ENCODE measurements at regions not wholly inside any gene's neighbourhood (a gene's known extent, or its start where the extent isn't known, plus 50 kb on each side); places are given as distances from the start of the nearest gene placed in this dataset.

DNA sequence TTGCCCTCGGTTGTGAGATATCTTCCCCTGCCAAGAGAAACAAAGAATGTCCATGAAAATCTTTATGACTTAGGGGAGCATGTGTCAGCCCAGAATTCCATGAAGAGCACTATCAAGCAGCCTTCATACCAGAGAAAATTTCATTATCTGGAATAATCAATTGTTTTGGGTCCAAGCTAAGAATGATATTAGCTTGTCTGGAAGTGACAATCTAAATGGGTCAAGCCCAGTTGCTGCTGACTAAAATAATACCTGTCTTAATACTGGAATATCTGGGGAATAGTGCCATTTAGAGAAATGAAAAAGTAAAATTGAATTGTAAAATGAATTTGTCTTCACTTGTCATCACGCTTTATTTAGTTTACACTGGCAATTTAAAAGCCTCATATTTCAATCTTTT lies 407.4 kb downstream of the PLA2G4A start:
- no peak for DNase-seq (ENCODE audit: low read depth, low spot score)

DNA sequence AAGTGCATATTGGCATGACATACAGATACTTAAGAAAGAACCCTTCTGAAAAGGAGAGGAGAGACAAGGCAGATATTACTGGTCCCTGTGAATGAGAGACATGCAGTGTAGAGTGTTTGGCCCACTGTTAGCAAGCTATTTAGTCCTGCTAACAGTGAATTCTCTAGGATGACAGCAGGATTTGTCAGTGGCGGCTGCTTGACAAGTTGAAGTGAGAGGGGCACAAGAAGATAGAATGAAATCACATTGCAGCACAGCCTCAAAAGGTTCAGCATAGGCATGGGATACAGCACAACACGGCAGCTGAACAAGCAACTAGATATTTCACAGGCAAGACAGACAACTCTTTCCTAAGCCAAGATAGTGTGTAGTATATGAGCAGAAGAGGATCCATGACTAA lies 407.9 kb downstream of the PLA2G4A start:
- DNase-seq (ENCODE audit: low read depth, low spot score): no peak

DNA sequence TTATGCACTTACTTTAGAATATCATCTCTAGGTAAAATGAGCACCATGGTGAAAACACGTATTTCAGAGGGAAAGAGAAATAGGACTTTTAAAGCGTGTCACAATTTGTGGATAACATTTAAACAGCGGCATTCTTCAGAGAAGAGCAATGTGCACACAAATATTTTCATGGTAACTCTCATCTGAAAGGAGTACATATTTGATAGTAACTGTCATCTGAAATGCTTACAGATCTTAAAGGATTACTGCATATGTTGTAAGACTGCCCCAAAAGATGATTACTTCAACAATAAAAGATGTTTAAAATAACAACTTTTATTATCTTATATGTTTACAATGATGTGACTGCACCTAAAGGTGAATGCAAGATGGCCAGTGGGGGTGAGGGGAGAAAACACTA lies 408.8 kb downstream of the PLA2G4A start:
- DNase-seq (ENCODE audit: low read depth, low spot score): no peak

DNA sequence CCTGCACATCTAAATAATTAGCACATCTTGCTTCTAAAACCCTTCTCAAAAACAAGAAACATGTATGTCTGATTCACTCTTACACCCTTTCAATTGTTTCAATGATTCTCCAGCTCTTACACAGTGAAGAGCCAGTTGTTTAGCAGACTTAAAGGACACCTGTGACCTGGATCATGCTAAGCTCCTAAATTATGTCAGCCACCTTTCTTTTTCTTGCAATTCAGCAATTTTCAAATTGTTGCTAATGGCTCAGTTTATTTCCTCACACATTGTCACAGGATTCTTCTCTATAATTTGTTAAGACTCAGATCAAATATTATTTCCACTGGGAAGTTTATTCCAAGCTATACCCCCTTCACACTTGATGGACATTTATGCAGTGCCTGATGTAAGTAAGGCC lies 413.2 kb downstream of the PLA2G4A start:
- DNase-seq (ENCODE audit: low read depth, low spot score): no peak

DNA sequence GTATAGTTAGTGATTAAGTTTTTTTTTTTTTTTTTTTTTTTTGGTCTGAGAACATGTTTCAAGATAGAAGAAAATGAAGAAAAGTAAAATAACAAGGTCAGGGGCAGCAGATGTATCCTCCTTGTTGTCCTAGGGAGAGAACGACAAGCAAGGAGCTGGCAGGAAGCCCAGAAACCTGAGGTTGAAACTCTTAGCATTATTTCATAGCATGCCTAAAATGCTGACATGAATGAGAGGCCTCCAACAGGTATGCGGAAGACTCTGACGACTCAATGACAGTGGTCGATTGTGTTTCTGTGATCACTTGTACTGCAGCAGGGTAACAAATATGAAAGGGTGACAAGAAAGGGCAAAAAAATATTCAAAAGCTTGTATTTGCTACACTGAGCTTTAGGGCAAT lies 415.9 kb downstream of the PLA2G4A start:
- DNase-seq (ENCODE audit: low read depth, low spot score): no peak

DNA sequence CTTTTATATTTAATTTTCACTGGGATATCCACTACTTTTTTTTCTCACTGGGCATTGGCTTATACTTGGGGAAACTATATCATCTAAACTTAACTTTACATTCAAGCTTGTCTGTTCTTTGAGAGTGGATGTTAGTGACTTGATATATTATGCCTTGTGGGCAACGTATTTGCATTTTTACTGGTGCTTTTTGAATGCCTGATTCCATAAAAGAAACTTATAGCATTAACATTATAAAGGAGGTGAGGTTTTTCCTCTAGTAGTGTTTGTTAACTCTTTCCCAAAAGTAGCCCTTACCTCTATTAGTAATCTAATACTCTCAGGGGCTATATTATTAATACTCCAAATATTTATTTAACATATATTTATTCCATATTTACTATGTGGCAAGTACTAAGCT lies 416.5 kb downstream of the PLA2G4A start:
- no peak for DNase-seq (ENCODE audit: low read depth, low spot score)

DNA sequence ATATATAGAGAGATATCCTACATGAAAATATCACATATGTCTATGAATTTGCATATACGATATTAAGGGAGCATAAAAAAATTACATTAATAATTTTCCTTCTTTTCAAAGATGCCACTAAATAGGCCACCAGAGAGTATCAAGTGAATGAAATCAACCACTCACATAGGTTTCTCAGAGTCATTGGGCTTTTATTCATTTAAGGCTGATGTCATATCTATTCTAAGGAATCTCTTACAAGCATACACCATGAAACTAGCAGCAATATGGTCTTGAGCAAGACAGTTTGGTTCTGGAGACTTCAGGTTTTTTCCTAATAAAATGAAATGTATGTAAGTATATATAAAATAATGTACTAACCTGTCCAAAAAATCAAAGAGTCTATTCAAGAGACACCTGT lies 420.4 kb downstream of the PLA2G4A start:
- no peak for DNase-seq (ENCODE audit: low read depth, low spot score)

DNA sequence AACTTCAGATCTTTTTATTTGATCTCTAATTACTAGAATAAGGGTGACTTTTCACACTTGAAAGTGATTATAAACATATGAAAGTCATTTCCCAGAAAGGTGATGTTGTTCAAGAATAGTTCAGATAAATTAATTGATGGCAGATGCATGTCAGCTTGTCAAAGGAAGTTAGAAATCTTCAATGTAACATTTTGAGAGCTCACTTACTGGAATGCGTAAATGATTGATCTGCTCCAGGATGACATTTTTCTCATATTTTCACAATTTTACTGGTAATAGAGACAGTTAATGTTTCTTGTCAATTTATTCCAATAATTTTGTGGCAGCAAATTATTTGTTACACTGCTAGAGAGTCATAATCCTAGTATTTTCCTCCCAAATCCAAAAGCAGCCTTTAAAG lies 424.2 kb downstream of the PLA2G4A start:
- no peak for DNase-seq (ENCODE audit: low read depth, low spot score)

DNA sequence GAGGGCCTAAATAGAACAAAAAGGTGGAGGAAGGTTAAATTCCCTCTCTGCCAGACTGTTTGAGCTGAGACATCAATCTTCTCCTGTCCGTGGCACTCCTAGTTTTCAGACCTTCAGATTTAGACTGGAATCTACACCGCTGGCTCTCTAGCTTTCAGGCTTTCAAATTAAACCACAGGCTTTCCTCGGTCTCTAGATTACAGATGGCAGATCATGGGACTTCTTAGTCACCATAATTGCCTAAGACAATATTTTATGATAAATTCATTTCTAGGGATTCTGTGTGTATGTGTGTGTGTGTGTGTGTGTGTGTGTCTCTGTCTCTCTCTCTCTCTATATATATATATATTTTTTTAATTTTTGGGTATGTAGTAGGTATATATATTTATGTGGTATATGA lies 428.7 kb downstream of the PLA2G4A start:
- DNase-seq (ENCODE audit: low read depth, low spot score): no peak

DNA sequence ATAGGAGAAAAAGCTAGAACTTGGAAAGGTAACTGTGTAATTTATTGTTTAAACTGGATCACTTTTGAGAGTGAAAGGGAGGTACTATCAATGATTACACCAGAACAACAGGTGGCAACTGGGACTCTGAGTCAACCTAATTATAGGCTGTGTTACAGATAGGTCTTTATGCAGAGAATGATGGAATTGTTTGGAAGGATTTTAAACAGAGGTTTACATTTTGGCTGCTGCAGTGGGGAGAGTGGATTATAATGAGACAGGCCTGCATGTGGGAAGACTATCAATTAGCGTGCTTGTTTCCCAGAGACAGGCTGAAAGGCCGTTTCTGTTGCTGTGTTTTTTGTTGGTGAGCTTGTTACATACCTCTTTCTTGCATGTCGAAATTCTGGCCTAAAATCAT lies 432.9 kb downstream of the PLA2G4A start:
- DNase-seq (ENCODE audit: low read depth, low spot score): no peak

DNA sequence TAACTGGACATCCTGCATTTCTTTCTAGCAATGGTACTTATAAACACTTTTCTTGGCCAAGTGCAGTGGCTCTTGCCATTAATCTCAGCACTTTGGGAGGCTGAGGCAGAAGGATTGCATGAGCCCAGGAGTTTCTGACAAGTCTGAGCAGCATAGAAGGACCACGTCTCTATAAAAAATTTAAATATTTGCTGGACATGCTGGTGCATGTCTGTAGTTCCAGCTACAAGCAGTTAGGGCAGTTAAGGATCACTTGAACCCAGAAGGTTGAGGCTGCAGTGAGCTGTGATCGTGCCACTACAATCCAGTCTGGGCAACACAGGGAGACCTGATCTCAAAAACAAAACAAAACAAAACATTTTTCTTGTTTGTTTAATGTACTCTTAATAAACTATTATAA lies 434.0 kb downstream of the PLA2G4A start:
- no peak for DNase-seq (ENCODE audit: low read depth, low spot score)

DNA sequence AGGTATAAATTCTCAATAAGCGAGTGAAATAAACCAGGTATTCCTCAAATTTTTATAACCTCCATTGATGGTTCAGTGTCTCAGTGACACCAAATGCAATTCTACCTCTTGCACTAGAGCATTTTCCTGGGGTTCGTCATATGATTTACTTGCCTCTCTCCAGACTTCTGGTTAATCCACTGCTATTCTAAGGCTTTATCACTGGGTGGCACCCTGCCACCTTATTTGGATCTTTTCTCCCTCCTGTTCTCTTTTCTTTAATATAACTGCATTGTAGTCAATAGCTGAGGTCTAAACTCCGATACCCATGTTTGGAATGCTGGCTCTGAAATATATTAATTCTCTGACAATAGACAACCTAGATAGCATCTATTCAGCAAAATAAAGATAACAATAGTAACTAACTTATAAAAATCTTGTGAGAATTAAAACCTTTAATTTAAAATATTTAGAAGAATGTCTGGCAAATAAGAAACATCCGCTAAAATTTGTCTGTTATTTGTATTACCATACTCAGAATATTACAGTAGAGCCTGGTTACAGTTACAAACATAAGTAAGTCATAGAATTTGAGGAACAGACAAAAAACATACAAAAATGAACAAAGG lies 436.4 kb downstream of the PLA2G4A start:
- no peak for DNase-seq (ENCODE audit: low read depth, low spot score)

DNA sequence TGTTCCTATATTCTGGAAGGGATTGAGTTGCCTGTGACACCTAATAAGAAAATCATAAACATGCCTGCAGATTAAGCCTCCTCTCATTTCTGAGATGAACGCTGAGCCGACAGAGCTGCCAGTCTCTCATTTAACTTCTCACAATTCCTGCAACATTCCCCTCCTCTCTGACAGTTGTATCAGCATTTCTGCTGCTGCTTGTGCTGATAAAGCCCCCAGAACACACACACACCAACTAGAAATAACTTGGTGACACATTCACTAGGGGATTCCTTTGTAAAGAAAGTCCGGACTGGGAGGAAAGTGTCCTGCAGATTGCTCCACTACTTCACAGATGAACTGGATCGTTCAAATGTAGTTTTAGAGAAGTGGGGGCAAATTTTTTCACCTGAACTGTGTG lies 437.3 kb downstream of the PLA2G4A start:
- DNase-seq (ENCODE audit: low read depth, low spot score): no peak

DNA sequence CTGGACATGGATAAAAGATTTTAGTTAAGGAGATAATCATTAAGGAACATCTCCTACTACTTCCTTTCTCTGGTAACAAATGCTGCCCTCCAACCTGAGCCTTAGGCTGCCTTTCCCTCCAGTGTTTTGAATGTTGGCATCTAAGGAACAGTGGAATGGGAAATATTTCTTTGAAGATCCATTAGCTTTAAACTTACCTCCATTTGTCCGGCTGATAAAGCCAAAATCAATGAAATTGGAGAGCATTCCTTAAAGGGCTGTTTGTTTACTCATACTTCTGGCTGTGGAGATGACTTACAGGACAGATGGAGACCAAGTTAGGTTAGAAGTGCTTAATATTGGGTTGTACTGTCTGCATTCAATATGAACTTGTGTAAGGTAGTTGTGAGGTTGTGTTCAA lies 439.1 kb downstream of the PLA2G4A start:
- DNase-seq (ENCODE audit: low read depth, low spot score): no peak

DNA sequence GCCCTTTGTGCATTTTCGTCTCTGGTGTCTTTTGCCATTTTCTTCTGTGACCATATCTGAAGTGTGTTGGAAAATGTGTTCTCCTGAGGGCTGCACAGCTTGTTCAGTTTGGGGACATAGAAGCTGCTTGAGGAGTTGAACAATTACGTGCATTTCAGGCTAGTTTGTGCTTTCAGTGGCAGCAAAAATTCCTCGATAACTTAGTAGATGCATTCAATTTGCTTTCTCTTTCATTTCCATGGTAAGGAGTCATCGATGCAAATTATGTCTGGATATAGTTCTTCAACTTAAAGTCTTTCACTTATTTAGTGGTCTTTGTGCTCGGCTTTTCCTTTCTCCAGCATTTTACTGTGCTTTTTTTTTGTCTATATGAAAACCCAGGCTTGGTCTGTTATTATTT lies 441.5 kb downstream of the PLA2G4A start:
- no peak for DNase-seq (ENCODE audit: low read depth, low spot score)

DNA sequence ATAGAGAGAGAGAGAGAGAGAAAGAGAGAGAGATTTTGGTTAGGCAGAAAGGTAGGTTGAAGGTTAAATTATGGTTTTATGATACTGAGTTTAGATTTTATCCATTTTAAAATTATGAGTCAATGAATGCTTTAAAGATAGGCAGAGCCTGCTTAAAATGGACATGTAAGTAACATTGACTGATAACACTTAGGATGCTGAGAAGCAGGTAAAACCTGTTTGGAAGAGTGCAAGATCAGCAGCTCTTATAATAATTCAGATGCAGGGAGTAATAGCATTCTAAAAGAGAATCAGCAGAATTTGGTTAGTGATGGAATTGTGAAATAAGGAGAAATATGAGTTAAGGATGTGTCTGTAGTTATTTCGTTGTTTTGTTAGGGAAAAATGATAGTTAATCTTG lies 446.6 kb downstream of the PLA2G4A start:
- DNase-seq (ENCODE audit: low read depth, low spot score): no peak

DNA sequence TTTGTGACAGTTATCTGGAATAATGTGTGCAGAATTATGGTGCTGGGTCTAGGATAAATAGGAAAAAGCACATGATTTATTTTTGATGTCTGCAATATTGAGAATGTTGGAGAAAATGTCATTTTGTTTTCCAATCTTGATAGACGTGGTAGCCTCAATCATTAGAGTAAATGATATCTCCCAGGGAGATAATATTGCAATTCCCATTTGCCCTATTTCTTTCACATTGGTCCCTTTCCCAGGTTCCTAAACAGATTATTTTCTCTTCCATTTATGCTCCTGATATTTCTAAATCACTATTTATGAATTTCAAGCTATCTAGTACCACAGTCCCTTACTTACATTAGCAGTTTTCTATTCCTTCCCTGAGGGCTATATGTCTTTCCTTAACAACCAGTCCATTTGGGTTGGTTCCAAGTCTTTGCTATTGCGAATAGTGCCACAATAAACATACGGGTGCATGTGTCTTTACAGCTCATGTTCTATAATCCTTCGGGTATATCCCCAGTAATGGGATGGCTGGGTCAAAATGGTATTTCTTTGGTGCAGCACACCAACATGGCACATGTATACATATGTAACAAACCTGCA lies 447.3 kb downstream of the PLA2G4A start:
- no peak for DNase-seq (ENCODE audit: low read depth, low spot score)

DNA sequence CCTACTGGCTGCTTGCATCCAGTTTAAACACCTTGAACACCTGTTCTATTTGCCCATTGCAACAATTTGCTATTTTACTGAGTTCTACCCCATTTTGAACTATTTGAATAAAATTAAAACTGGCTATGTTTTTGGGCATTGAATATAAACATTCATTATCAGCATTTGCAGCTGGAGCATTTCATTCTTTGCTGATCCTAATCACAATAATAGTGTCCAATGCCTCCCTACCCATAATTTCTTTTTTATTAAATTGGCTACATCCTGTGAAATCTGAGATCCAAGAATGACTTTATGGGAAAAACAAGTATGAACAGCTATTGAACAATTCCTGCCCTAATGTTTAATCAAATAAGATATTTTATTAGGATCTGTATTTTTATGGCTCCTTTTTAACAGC lies 447.9 kb downstream of the PLA2G4A start:
- DNase-seq (ENCODE audit: low read depth, low spot score): no peak

DNA sequence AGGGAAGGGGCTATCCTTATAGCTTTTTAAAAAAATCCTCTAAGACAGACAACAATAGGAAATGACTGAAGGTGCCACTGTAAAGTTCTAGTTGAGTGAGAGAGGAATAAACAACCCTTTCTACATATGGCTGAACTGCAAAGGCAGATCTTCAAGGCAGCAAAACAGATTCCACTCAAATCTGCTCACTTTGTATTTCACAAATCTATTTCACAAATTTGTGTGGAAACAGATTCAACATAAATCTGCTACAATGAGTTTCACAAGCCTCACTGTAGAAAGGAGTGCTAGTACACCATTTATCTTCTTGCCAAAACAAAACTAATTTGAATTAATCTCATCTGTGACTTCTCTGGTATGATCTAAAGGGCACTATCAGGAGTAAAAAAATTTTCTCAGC lies 451.3 kb downstream of the PLA2G4A start:
- DNase-seq (ENCODE audit: low read depth, low spot score): no peak

DNA sequence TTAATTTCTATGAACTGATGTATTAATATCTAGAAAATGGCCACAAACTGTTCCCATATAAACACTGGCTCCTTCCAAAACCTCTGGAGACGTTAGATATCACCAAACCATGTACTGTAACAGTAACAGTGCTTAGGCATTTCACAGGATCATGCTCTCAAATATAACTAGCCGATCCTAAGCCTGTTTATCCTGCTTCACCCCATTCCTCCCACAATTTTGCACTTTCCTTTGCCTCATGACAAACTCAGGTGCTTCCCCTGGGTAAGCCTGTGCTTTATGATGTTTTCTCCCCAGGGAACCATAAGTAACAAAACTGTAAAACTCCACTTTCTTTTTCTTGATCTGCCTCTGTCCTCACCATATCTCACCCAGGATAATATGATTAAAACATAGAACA lies 452.3 kb downstream of the PLA2G4A start:
- DNase-seq (ENCODE audit: low read depth, low spot score): no peak

DNA sequence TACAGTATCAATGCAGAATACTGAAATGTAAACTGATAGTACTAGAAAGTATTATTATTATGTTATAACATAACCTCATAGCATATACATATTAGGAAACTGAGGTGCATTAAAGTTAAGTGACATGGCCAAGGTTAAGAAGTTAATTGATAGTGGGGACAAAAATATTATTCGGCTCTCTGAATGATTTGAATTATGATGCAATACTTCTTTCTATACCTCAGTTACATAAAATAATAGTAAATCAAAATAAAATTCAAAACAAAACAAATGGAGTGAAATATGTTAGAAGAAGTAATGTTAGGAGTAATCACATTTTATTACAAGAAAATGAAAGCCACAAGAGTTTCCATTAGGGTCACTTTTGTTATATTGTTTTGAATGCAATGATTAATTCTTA lies 455.2 kb downstream of the PLA2G4A start:
- no peak for DNase-seq (ENCODE audit: low read depth, low spot score)

DNA sequence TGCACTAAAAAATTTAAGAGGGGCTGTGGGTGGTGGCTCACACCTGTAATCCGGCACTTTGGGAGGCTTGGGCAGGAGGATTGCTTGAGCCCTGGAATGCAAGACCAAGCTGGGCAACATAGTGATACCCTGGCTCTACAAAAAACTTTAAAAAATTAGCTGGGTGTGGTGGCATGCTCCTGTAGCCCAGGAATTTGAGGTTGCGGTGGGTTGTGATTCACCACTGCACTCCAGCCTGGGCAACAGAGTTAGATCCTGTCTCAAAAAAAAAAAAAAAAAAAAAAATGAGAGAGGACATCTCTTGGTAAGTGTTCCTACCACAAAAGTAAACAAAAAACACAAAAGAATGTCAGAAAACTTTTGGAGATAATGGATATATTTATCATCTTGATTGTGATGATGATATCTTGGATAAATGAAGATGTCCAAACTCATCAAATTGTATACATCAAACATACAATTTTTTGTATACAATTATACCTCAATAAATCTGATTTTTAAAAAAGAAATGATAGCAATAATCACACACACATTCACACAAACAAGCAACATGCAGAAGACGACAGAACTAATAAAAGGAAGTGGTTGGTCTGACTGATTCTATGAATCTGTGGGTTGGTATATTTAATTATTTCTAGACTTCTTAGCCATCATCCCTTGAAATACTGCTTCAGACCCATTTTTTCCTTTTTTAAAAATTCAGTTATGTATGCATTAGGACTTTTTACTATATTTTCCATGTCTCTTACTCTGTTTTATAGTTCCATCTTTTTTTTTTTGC lies 465.9 kb downstream of the PLA2G4A start:
- DNase-seq (ENCODE audit: low read depth, low spot score): no peak

DNA sequence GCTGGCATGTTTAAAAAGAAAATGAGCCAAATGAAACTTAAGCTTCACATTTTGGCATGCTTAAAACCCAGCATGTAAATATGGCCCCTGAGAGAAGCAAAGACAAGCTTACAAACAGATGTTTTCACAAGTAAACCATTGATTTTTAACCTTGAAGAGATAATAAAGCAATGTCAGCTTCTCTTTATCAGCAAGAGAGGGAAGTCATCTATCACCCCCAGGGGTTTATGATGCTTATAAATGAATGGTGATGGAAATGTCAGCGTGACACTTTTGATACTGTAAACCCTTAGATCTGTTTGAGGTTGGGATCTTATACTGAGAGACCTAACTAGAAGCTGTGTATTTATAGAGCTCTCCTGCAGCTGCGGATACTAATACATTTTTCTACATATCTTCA lies 471.3 kb downstream of the PLA2G4A start:
- DNase-seq (ENCODE audit: low read depth, low spot score): no peak
